Neural cell (in vitro differentiated cells): ENCODE measurements at regions not wholly inside any gene's neighbourhood (a gene's known extent, or its start where the extent isn't known, plus 50 kb on each side); places are given as distances from the start of the nearest gene placed in this dataset.
A peak's percentile ranks its signal among the peaks of the same experiment; 100 is the strongest.

Experiments used
- H2AFZ ChIP-seq: fragments of 200-600, 300-800 bp; sonication (generic), shearing (Covaris generic); 2 replicates; pipeline ENCODE4 v1.6.0; 2014; ENCODE audit warnings: low read depth, mild to moderate bottlenecking, antibody characterized with exemption, low read length, moderate library complexity
- H3F3A ChIP-seq: fragments of 200-600 bp; shearing (Covaris generic); 2 replicates; pipeline ENCODE4 v1.6.1; 2016; ENCODE audit warnings: mild to moderate bottlenecking, moderate library complexity, mixed read lengths, antibody characterized with exemption, low read length; ENCODE audit not compliant: insufficient read depth, poor library complexity, severe bottlenecking
- H3K27ac ChIP-seq: fragments of 200-600, 300-800 bp; sonication (generic), shearing (Covaris generic); 2 replicates; pipeline ENCODE4 v1.5.1; 2014; ENCODE audit warnings: mild to moderate bottlenecking, low read length, moderate library complexity
- H3K27me3 ChIP-seq: fragments of 300-800, 200-600 bp; sonication (generic), shearing (Covaris generic); 2 replicates; pipeline ENCODE4 v1.6.0; 2014; ENCODE audit warnings: mild to moderate bottlenecking, low read depth, low read length, moderate library complexity; ENCODE audit not compliant: insufficient read depth
- H3K36me3 ChIP-seq: fragments of 300-800, 200-600 bp; sonication (generic), shearing (Covaris generic); 2 replicates; pipeline ENCODE4 v1.5.1; 2014; ENCODE audit warnings: mild to moderate bottlenecking, antibody characterized with exemption, low read length, moderate library complexity; ENCODE audit not compliant: insufficient read depth
- H3K4me2 ChIP-seq: fragments of 300-800, 200-600 bp; sonication (generic), shearing (Covaris generic); 2 replicates; pipeline ENCODE4 v1.6.0; 2014; ENCODE audit warnings: mild to moderate bottlenecking, low read length
- H3K4me3 ChIP-seq: fragments of 300-800, 200-600 bp; sonication (generic), shearing (Covaris generic); 2 replicates; pipeline ENCODE4 v1.5.1; 2014; ENCODE audit warnings: mild to moderate bottlenecking, low read length, moderate library complexity
- H3K79me2 ChIP-seq: fragments of 200-600 bp; shearing (Covaris generic); replicated peaks from 2 replicates; pipeline ENCODE4 v1.6.0; 2014; ENCODE audit warnings: mild to moderate bottlenecking, low read length, moderate library complexity; ENCODE audit not compliant: insufficient read depth
- H3K9ac ChIP-seq: fragments of 300-800, 200-600 bp; sonication (generic), shearing (Covaris generic); 2 replicates; pipeline ENCODE4 v1.6.1; 2016; ENCODE audit warnings: mild to moderate bottlenecking, low read length, mixed read lengths
- H3K9me2 ChIP-seq: fragments of 200-600 bp; shearing (Covaris generic); 2 replicates; pipeline ENCODE4 v1.6.1; 2016; ENCODE audit warnings: mild to moderate bottlenecking, low read length, mixed read lengths; ENCODE audit not compliant: insufficient read depth
- H3K9me3 ChIP-seq: fragments of 200-600, 300-800 bp; sonication (generic), shearing (Covaris generic); 2 replicates; pipeline ENCODE4 v1.6.1; 2016; ENCODE audit warnings: mild to moderate bottlenecking, mixed run types, low read length, moderate library complexity, mixed read lengths
- H4K20me1 ChIP-seq: fragments of 200-600 bp; shearing (Covaris generic); 2 replicates; pipeline ENCODE4 v1.6.1; 2016; ENCODE audit warnings: mild to moderate bottlenecking, mixed run types; ENCODE audit not compliant: insufficient read depth
- CTCF ChIP-seq: fragments of 450-650 bp; IDR thresholded peaks from 2 replicates; pipeline ENCODE4 v1.5.1; 2014; ENCODE audit warnings: antibody characterized with exemption, mild to moderate bottlenecking, moderate library complexity; ENCODE audit not compliant: poor library complexity, severe bottlenecking
- EP300 ChIP-seq: fragments of 450-650 bp; conservative IDR thresholded peaks from 2 replicates; pipeline ENCODE4 v1.6.1; 2014; ENCODE audit warnings: antibody characterized with exemption, mild to moderate bottlenecking, moderate library complexity; ENCODE audit not compliant: poor library complexity, severe bottlenecking
- EZH2 ChIP-seq: fragments of 200-600, 300-800 bp; shearing (Covaris generic), sonication (generic); IDR thresholded peaks from 2 replicates; pipeline ENCODE4 v1.6.1; 2014; ENCODE audit warnings: antibody characterized with exemption, low read length, borderline replicate concordance, mild to moderate bottlenecking; ENCODE audit not compliant: insufficient read depth, poor library complexity, severe bottlenecking
- MXI1 ChIP-seq: fragments of 450-650 bp; conservative IDR thresholded peaks from 2 replicates; pipeline ENCODE4 v1.6.1; 2014; ENCODE audit warnings: antibody characterized with exemption, mild to moderate bottlenecking; ENCODE audit not compliant: poor library complexity, severe bottlenecking
- POLR2AphosphoS5 ChIP-seq: IDR thresholded peaks from 2 replicates; pipeline ENCODE4 v1.6.1; 2012
- RAD21 ChIP-seq: fragments of 450-650 bp; conservative IDR thresholded peaks from 2 replicates; pipeline ENCODE4 v1.6.1; 2014; ENCODE audit warnings: antibody characterized with exemption, mild to moderate bottlenecking, moderate library complexity
- REST ChIP-seq: IDR thresholded peaks from 2 replicates; pipeline ENCODE4 v1.6.1; 2012; ENCODE audit warnings: borderline replicate concordance
- SMC3 ChIP-seq: fragments of 450-650 bp; conservative IDR thresholded peaks from 2 replicates; pipeline ENCODE4 v1.6.1; 2014; ENCODE audit warnings: antibody characterized with exemption, mild to moderate bottlenecking, moderate library complexity; ENCODE audit not compliant: poor library complexity
- TAF1 ChIP-seq: IDR thresholded peaks from 2 replicates; pipeline ENCODE4 v1.6.1; 2012; ENCODE audit warnings: low read depth

GRCh38 chr17:10956821-10957220 is 118.9 kb upstream of the PIRT start:
- TF ChIP-seq EP300, result no peak
- TF ChIP-seq CTCF, result no peak
- no peak for TF ChIP-seq SMC3
- no peak for TF ChIP-seq TAF1
- TF ChIP-seq EZH2, result no peak
- TF ChIP-seq MXI1, result no peak
- peak; percentile 39 for TF ChIP-seq POLR2AphosphoS5
- TF ChIP-seq RAD21, result no peak
- Histone ChIP-seq H2AFZ (no peak overlapping the region), H3K9me2 (no peaks in the 10 kb centered on the region), H3K27ac (no peak overlapping the region), H3F3A (no peaks in the 10 kb centered on the region), H3K36me3 (no peaks in the 10 kb centered on the region), H3K4me3 (no peak overlapping the region), H3K79me2 (no peaks in the 10 kb centered on the region), H3K9ac (no peak overlapping the region), H3K9me3 (no peaks in the 10 kb centered on the region), H3K4me2 (no peak overlapping the region), H3K27me3 (no peaks in the 10 kb centered on the region), H4K20me1 (no peaks in the 10 kb centered on the region)

DNA sequence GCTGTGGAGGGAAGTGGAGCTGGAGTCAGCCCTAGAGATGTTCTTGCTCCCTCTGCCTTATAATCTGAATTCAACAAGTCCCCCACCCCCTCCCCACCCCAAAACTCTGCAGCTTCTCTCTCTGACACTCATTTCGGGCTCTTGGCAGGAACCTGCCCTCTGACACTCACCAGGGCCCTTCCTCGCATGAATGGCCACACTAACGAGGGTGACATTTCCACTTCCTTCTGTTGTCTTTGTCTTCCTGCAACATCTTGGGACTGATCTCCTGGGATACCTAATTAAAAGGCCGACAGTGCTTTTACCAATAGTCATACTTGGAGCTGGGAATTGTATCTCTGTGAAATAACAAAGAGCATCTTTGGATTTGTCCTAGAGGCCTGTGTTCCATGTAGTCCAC is 106.9 kb upstream of the PIRT start:
- no peak overlapping the region for H2AFZ ChIP-seq
- H3K4me3 ChIP-seq, result no peak overlapping the region
- no peaks in the 10 kb centered on the region for H3F3A ChIP-seq
- no peak overlapping the region for H3K9ac ChIP-seq
- TF ChIP-seq REST (no peak), POLR2AphosphoS5 (no peak), CTCF (no peak), RAD21 (no peak), SMC3 (no peak), MXI1 (no peak), EZH2 (no peak), EP300 (no peak), TAF1 (no peak)
- H3K27ac ChIP-seq, result no peak overlapping the region
- no peaks in the 10 kb centered on the region for H3K9me3 ChIP-seq
- H3K27me3 ChIP-seq, result no peaks in the 10 kb centered on the region
- H4K20me1 ChIP-seq, result no peaks in the 10 kb centered on the region
- no peaks in the 10 kb centered on the region for H3K36me3 ChIP-seq
- no peak overlapping the region for H3K4me2 ChIP-seq
- H3K9me2 ChIP-seq, result no peaks in the 10 kb centered on the region
- H3K79me2 ChIP-seq, result no peaks in the 10 kb centered on the region
